ENCODE measurements at regions not wholly inside any gene's neighbourhood (a gene's known extent, or its start where the extent isn't known, plus 50 kb on each side); places are given as distances from the start of the nearest gene placed in this dataset.
"Not testable (repeated sequence)": the region's sequence is repeated elsewhere in the genome, so short reads cannot be mapped to it uniquely, and the experiment has no call there.

DNA sequence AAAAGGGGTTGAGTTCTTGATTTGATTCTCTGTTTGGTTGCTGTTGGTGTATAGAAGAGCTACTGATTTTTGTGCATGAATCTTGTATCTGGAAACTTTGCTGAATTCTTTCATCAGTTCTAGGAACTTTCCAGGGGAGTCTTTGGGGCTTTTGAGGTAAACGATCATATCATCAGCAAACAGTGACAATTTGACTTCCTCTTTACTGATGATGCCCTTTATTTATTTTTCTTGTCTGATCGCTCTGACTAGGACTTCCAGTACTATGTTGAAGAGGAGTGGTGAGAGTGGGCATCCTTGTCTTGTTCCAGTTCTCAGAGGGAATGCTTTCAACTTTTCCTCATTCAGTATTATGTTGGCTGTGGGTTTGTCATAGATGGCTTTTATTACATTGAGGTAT lies 304.0 kb downstream of the MTERF1 start:
- TF ChIP-seq, protein P1, sequence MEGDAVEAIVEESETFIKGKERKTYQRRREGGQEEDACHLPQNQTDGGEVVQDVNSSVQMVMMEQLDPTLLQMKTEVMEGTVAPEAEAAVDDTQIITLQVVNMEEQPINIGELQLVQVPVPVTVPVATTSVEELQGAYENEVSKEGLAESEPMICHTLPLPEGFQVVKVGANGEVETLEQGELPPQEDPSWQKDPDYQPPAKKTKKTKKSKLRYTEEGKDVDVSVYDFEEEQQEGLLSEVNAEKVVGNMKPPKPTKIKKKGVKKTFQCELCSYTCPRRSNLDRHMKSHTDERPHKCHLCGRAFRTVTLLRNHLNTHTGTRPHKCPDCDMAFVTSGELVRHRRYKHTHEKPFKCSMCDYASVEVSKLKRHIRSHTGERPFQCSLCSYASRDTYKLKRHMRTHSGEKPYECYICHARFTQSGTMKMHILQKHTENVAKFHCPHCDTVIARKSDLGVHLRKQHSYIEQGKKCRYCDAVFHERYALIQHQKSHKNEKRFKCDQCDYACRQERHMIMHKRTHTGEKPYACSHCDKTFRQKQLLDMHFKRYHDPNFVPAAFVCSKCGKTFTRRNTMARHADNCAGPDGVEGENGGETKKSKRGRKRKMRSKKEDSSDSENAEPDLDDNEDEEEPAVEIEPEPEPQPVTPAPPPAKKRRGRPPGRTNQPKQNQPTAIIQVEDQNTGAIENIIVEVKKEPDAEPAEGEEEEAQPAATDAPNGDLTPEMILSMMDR (IDR thresholded peaks at IDR 0.05 in 4 of 5, conservative IDR thresholded peaks at IDR 0.05 in 1 of 5), result not testable (repeated sequence)
- TF ChIP-seq POLR2A (IDR thresholded peaks at IDR 0.05), result not testable (repeated sequence)
